DMS53 treated with DMSO at 0.1 percent for 48 hours (cell line): ENCODE measurements at regions not wholly inside any gene's neighbourhood (a gene's known extent, or its start where the extent isn't known, plus 50 kb on each side); places are given as distances from the start of the nearest gene placed in this dataset.
A peak's percentile ranks its signal among the peaks of the same experiment; 100 is the strongest.
"Not testable (repeated sequence)": the region's sequence is repeated elsewhere in the genome, so short reads cannot be mapped to it uniquely, and the experiment has no call there.

Source experiments
- DNase-seq: peaks from one replicate; lab custom pipeline; 2025; ENCODE audit not compliant: unreplicated experiment; lab: John Stamatoyannopoulos, UW

DNA sequence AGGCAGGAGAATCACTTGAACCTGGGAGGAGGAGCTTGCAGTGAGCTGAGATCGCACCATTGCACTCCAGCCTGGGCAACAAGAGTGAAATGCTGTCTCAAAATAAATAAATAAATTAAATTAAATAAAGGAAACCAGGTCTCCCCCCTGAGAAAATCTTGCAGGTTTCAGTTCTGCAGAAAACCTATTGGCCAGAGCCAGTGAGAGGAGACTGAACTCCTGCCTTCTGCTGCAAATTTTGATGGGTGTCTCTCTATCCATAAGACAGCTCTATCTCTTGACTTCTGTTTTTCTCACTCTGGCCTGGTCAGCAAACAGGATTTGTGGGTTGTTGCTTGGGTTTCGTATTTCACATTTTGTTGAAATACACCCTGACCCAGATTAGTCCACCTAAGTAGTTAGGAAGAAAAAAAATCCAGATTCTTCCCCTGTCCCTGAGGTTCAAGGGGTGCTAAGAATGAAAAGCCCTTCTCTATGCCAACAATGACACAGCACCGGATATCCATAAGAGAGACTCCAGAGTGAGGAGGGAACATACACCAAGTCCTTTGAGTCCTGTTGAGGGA, 86.7 kb upstream of the MAP4K4 start:
- no peak for DNase-seq

DNA sequence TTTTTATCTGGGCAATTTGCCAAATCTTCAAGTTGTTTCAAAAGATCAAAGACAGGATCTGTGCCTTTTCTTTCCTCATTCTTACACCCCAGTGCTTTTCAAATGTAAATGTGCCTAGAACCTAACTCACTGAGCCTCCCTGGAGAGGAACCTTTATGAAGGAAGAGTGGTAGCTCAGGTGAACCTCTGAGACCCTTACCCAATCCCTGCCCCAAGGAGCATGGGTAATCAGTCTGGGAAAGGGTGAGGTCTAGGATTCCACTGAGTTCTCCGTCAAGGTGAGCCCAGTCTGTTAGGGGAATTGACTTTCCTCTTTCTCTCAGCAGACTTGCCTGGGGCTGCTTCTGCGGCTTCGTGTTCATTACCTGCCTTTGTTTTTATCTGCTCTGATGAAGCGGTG, 88.1 kb upstream of the MAP4K4 start:
- DNase-seq: no peak

DNA sequence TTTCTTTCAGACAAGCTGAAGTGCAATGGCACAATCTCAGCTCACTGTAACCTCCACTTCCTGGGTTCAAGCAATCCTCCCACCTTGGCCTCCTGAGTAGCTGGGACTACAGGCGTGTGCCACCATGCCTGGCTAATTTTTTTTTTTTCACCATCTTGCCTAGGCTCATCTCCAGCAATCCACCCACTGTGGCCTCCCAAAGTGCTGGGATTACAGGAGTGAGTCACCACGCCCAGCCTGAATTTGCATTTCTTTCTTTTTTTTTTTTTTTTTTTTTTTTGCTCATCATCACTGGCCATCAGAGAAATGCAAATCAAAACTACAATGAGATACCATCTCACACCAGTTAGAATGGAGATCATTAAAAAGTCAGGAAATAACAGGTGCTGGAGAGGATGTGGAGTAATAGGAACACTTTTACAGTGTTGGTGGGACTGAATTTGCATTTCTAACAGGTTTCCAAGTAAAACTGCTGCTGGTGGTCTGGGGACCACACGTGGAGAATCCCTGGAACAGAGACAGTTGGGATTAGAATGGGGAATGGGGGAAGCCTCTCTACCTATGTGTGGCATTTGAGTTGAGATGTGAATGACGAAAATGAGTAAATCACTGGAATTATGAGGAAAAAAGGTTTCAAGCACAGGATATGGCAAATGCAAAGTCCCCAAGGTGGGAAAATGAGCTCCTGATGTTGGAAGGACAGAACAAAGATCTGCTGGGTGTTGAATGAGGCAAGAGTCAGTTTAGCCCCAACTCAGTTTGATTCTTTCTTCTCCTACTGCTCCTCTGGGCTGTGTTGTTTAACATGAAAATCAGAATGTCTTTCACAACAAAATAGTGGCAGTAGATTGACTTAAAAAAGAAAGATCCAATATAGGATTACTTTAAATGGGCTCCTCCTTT, 88.8 kb upstream of the MAP4K4 start:
- DNase-seq: no peak

DNA sequence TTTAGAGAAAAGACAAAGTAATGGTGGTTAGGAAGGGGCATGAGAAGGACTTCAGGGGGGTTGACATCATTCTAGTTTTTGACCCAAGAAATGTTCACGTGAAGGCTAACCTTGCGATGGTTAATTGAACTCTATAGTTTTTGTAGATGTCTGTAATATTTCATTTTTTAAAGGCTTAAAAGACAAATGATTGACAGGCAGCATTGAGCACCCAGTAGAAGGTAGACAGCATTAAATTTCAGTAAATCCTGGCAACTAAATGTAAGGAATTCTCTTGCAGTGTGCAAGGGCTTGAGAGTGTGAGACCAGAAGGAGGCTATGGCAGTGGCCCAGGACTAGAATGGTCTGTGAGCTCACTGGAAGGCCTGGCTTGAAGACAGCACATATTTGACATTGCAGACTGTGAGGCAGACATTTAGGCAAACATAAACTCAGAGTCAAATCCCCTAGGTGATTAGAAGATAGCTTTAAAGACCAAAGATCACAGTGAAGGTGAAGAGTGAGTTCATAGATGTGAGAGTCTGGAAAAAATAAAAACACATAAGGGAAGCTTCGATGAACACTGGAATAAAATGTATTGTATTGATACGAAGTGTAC, 100.1 kb upstream of the MAP4K4 start:
- no peak for DNase-seq

DNA sequence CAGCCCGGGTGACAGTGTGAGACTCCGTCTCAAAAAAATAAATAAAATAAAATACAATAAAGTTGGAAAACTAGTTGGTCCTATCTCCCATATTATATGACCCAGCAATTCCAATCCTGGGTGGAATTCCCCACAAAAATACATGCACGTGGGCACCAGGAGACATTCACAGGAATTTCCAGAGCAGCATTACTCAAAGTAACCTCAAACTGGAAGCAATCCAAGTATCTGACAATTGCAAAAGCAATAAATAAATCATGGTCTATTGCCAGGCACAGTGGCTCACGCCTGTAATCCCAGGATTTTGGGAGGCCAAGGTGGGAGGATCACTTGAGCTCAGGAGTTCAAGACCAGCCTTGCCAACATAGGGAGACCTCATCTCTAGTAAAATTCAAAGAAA, 101.2 kb upstream of the MAP4K4 start:
- DNase-seq: no peak

DNA sequence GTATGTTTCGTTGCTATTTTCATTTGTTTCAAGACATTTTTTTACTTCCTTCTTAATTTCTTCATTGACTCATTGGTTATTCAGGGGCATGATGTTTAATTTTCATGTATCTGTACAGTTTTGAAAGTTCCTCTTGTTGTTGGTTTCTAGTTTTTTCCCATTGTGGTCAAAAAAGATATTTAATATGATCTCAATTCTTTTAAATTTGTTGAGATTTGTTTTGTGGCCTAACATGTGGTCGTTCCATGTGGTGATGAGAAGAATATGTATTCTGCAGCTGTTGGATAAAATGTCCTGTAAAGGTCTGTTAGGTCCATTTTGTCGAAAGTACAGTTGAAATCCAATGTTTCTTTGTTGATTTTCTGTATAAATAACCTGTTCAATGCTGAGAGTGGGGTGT, 110.3 kb upstream of the MAP4K4 start:
- no peak for DNase-seq

DNA sequence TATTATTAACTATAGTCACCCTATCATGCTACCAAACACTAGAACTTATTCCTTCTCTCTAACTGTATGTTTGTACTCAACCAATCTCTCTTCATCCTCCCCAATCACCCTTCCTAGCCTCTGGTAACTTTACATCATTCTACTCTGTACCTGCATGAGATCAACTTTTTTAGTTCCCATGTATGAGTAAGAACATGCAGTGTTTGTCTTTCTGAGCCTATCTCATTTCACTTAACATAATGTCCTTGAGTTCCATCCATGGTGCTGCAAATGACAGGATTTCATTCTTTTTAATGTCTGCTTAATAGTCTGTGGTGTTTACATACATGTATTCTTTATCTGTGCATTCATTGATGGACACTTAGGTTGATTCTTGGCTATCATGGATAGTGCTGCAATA, 108.9 kb upstream of the RFX8 start:
- DNase-seq: no peak

DNA sequence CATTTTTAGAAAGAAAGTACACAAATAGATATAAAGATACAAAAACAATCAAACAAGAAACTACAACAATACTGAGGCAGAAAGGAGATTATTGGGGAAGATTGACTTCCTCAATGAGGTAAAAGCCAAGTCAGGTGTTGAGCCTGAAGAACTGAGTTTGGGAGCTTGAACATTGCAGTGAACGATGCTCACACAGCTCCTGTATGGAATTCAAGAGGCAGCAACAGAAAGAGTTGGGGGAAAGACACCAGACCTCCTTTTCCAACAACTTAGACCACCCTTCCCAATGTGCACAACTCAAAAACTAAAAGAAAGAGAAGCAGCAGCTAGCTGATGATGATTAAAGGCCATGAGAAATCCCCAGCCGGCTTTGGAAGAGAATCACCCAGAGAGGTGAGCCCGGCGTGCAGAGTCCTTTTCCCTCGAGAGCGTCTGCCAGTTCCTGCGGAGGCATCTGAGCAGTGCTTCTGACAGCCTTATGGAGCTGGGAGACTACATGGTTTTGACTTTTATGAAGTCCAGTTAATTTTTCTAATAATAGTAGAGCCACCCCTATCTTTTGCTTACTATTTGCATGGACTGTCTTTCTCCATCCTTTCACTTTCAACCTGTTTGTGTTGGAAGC, 106.9 kb upstream of the RFX8 start:
- DNase-seq: no peak

DNA sequence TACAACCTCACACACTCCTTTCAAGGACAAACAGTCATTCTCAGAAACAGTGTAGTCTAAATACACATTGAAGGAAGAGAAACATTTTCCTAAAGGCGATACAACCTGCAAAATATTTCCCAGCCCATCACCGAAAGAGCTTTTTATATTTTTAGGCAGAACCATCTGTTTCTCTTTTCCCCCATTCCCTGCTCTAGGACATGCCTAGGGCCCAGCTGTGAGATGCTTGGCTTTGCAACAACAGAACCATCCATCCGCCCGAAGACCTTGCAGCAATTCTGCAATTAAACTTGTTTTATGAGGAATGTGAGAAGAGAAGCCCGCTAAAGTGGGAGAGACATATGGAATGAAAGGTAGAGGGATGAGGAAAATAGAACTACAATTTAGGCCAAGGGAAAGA, 105.6 kb upstream of the RFX8 start:
- no peak for DNase-seq

DNA sequence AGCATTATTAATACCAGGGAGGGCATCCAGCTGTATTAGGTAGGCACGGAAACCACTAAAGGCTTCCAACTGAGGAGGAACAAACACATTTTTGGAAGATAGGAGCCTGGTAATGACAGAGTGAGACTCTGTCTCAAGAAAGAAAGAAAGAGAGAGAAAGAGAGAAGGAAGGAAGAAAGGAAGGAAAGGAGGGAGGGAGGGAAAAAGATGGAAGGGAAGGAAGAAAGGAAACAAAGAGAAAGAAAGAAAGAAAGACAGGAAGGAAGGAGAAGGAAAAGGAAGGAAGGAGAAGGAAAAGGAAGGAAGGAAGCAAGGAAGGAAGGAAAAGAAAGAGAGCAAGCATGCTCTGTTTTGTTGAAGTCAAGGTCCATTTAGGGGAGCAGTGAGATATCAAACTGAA, 103.8 kb upstream of the RFX8 start:
- DNase-seq: no peak

DNA sequence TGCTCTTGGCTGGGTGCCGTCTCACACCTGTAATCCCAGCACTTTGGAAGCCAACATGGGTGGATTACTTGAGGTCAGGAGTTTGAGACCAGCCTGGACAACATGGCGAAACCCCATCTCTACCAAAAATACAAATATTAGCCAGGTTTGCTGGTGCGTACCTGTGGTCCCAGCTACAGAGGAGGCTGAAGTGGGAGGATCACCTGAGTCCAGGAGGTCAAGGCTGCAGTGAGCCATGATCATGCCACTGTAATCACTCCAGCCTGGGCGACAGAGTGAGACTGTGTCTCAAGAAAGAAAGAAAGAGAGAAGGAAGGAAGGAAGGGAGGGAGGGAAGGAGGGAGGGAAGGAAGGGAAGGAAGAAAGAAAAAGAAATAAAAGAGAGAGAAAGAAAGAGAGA, 103.2 kb upstream of the RFX8 start:
- not testable (repeated sequence) for DNase-seq

DNA sequence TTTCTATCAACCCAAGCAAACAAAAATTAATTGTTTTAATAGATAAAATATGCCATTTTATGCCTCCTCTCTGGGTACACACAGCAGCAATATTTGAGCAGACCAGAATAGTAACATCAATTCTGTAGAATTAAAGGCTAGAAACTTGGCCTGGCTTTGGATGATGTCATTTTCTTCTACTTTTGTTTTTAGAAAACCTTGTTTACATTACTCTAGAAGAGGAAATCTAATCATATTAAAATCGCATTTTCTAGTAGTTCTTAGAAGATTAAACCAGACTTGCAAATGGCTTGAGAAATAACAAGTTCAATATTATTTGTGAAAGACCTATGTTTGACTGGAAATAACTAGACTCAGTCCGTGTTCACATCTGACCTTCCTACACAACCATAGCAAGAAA, 102.3 kb upstream of the RFX8 start:
- DNase-seq: no peak

DNA sequence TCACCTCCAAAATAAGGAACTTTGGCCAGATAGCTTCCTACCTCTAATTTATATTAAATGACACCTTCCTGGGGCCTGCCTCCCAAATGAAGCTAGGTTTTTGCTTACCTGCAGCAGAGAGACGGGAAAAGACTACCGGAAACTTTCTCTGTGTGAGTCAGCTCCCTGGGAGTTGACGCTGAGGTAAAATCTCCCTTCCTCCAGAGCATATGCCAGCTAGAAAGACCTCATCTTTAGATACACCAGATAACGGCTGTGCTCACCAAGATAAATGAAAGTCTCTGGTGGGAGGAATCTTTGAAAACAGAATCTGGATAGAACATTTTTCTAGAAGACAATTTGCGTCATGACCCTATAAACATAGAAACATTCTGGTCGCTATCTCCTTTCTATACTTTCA, 99.7 kb upstream of the RFX8 start:
- DNase-seq: no peak

DNA sequence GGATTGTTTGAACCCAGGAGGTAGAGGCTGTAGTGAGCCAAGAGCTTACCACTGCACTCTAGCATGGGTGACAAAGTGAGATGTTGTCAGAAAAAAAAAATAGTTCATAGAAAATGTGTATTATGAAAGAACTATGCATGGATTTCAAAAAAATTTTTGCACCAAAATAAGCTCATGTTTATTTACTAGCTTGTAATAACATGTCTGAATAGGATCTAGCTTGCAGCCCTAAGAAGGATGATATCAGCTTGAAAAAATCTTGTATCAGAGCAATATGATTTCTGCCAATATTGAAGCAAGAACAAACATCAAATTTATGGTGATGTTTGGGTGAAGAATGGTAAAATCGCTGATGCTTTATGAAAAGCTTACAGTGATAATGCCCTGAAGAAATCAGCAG, 97.0 kb upstream of the RFX8 start:
- no peak for DNase-seq

DNA sequence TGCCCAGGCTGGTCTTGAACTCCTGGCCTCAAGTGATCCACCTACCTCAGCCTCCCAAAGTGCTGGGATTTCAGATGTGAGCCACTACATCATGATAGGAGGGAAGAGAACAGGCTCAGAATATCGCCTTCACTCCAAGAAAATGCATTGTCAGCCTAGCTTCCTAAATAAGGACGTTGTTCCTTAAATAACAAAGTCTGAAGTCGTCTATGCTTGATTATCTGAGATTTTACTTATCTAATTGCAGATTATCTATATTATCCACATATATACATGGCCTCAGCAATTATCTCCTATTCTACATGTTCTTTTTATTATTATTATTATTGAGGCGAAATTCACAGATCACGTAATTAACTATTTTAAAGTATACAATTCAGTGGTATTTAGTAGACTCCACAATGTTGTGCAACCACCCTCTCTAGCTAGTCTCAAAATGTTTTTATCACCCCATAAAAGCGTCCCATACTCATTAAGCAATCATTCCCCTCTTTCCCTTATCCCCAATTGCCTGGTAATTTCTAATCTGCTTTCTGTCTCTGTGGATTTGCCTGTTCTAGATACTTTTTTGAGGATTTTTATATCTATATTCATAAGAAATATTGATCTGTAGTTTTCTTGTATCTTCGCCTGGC, 95.1 kb upstream of the RFX8 start:
- DNase-seq: no peak

DNA sequence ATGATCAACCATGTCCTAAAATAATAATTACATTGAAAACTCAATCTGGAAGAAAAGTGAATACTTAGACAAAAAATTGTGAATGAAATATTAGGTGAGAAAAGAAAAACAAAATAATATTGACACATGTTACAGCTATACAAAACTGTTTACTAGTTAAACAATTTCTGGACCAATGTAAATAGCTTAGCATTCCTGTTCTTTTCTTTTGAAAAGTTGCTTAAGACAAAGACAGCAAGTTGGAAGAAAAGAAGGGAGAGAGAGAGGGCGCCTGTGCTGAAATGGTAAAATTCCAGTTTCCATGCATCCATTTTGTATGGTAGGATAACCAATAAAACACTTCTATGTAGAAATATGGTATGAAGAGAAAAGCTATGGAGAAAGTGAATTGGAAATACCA, 94.1 kb upstream of the RFX8 start:
- no peak for DNase-seq

DNA sequence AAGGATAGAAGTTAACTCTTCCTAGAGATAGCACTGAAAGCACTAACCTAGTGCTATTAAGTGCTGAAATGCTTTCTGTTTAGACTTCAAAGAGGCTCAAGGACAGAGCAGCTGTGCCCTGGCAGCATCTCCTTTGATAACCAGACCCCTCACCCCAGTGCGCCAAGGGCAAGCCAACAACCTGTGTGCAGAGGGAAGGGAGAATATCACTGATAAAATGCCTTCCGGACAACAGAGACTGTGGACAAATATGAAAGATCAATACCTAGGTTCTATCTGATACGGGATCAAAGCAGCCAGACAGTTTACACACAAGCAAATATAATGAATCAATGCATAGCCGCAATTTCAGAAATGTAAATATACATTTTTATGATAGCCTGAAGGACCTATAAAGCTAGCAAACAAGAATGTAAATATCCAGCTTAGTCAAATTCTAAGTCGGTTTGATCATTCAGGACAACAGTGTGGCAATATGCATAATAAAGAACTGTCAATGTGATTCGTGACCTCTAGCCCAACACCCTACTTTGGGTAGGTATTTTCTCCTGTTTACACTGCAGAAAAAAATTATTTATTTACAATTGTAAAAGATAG, 91.8 kb upstream of the RFX8 start:
- peak; percentile 95 for DNase-seq

DNA sequence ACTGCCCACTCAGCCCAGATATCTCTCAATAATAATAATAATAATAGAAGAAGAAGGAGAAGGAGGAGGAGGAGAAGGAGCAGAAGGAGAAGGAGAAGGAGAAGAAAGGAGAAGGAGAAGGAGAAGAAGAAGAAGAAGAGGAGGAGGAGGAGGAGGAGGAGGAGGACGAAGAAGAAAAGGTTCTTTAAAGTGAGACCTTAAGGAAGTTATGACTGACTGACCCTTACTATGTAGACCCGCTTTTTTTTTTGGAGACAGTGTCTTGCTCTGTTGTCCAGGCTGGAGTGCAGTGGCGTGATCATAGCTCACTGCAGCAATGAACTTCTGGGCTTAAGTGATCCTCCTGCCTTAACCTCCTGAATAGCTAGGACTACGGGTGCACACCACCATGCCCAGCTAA, 88.9 kb upstream of the RFX8 start:
- DNase-seq: no peak

DNA sequence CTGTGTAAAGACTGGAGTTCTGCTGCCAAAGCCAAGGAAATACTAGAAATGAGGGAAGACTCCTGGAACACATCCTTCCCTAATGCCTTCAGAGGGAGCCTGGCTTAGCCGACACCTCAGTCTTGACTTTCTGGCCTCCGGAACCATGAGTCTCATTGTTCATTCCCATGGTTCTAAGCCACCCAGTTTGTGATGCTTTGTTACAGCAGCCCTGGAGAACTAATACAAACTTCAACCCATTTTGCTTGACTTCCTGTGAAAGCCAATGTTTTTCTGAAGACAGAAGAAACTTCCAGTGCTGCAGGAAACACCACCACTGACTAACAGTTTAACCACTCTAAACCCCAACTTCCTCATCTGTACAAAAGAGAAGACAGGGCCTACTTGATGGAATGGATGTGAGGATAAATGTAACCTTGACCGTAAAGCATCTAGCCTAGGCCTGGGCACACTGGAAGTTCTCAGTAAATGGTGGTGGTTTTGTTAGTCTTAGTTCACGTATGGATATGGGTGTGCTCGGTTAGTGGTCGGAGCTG, 85.9 kb upstream of the RFX8 start:
- DNase-seq: no peak

DNA sequence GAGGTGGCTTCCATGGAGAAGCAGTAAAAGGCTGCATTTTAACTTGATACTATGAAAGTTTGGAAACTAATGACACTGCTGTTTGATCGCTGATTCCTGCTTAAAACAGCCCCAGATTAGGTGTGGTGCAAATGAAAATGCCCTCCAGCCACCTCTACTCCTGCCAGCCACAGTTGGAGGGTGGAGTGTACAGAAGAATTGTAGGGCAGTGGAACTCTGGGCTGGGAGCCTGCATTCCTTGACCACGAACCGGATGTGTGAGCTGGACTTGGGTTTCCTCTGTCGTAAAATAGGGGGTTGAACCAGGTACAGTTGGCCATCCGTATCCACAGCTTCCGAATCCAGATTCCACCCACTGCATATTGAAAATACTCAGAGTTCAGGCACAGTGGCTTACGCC, 84.6 kb upstream of the RFX8 start:
- no peak for DNase-seq
